ENCODE measurements at regions not wholly inside any gene's neighbourhood (a gene's known extent, or its start where the extent isn't known, plus 50 kb on each side); places are given as distances from the start of the nearest gene placed in this dataset.
A peak's percentile ranks its signal among the peaks of the same experiment; 100 is the strongest.

DNA sequence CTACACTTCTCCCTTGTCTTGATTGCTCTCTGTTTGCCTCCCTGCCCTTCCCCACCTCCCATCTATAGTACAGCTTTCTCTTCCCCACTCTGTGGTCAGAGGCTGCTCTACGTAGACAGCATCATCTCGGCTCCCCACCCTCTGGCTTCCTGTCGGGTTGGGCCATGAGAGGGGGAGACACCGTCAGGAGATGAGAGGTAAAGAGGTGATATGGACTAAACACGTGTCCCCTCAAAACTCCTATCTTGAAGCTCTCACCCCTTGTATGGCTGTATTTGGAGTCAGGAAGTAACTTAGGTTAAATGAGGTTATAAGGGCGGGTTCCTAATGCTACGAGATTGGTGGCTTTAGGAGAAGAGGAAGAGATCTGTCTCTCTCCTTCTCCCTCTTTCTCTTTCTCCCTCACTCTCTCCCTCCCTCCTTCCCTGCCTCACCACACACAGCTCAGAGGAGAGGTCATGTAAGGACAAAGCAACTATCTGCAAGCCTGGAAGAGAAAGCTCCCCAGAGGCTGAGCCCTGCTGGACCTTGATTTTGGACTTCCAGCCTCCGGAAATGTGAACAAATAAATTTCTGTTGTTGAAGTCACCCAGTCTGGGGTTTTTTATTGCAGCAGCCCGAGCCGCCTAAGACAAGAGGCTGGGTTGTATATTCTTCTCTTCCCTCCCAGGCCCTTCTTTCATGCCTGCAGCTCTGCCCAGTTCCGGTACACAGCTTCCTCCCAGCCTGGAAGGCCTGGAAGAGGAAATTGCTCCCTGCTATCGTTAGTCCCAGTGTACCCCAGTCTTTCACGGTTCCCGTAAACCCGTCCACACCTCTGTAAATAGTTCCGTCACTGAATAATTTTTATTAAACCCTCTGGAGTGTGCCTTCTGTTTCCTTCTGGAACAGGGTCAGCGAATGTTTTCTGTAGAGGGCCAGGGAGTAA lies 138.0 kb downstream of the AKAIN1 start:
- peak overlapping the region; percentile 70 for H3K27ac Mint-ChIP-seq (ENCODE audit: unreplicated experiment)
- no peaks in the 10 kb centered on the region for H3K36me3 Mint-ChIP-seq (ENCODE audit: low read depth)
- H3K27me3 Mint-ChIP-seq (ENCODE audit: low read depth), result no peaks in the 10 kb centered on the region
- peaks cover 4% of the 10 kb centered on the region for H3K4me1 Mint-ChIP-seq
- no peaks in the 10 kb centered on the region for H3K9me3 Mint-ChIP-seq
- DNase-seq (ENCODE audit: low read depth, low spot score), result no peak
- H3K4me3 Mint-ChIP-seq, result no peak overlapping the region
- TF ChIP-seq, protein P1, sequence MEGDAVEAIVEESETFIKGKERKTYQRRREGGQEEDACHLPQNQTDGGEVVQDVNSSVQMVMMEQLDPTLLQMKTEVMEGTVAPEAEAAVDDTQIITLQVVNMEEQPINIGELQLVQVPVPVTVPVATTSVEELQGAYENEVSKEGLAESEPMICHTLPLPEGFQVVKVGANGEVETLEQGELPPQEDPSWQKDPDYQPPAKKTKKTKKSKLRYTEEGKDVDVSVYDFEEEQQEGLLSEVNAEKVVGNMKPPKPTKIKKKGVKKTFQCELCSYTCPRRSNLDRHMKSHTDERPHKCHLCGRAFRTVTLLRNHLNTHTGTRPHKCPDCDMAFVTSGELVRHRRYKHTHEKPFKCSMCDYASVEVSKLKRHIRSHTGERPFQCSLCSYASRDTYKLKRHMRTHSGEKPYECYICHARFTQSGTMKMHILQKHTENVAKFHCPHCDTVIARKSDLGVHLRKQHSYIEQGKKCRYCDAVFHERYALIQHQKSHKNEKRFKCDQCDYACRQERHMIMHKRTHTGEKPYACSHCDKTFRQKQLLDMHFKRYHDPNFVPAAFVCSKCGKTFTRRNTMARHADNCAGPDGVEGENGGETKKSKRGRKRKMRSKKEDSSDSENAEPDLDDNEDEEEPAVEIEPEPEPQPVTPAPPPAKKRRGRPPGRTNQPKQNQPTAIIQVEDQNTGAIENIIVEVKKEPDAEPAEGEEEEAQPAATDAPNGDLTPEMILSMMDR (conservative IDR thresholded peaks at IDR 0.05), result no peak

DNA sequence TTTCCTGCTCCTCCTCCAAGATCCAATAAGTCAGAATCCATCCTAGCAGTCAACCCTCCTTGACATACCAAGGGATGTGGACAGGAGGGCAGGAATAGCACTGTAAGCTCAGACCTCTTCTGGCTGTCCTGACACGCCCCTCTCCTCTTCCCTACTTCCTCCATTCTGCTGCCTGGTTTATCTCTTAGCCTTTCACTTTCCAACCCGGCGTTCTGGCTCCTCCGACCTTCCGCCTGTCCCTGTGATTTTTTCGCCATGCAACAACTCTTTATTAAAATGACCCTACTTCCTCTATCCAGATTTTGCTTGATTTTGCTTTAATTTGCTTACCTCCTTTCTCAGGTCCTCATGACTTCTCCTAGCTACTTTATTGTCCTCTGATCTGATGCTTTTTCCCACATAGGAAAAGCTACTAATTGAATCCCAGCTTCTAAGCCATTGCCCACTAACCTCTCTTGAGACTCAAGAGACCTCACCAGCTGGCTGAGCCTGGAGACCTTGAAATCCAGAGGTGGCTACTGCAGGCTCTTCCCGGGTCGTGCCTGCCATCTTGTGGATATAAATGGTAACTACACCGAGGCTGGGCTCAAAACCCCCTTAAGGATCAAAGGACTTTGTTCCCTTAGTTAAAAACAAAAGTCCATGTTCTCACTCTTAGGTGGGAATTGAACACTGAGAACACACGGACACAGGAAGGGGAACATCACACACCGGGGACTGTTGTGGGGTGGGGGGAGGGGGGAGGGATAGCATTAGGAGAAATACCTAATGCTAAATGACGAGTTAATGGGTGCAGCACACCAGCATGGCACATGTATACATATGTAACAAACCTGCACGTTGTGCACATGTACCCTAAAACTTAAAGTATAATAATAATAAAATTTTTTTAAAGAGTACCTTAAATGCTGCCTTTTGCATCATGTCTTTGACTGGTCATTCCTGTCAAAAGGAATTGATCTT lies 139.4 kb downstream of the AKAIN1 start:
- TF ChIP-seq, protein P1 (conservative IDR thresholded peaks at IDR 0.05), result peak; percentile 88
- no peaks in the 10 kb centered on the region for H3K9me3 Mint-ChIP-seq
- no peak overlapping the region for H3K27ac Mint-ChIP-seq (ENCODE audit: unreplicated experiment)

DNA sequence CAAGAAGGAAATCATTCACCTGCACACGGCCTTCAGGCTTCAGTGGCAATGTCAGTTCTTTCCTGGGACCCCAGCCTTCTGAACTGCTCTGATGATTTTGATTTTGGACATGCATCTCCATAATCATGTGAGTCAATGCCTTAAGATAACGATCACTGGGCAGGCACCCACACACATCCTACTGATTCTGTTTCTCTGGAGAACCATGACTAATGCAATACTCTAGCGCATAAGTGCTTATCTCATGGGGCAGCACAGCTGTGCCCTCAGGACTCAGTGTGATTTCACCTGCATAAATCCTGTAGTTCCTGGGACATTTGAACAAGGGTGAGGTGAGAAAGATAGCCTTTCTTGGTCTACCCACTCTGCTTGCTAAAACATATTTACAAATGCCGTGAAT lies 144.6 kb downstream of the AKAIN1 start:
- peaks cover 1% of the 10 kb centered on the region for H3K4me1 Mint-ChIP-seq
- peaks cover 5% of the 10 kb centered on the region for H3K9me3 Mint-ChIP-seq
- no peak overlapping the region for H3K4me3 Mint-ChIP-seq
- DNase-seq (ENCODE audit: low read depth, low spot score), result no peak
- H3K36me3 Mint-ChIP-seq (ENCODE audit: low read depth), result no peaks in the 10 kb centered on the region
- H3K27me3 Mint-ChIP-seq (ENCODE audit: low read depth), result no peaks in the 10 kb centered on the region
- no peak overlapping the region for H3K27ac Mint-ChIP-seq (ENCODE audit: unreplicated experiment)
- TF ChIP-seq, protein P1 (conservative IDR thresholded peaks at IDR 0.05), result no peak

More for the DNA sequence above, 139.4 kb downstream of the AKAIN1 start:
- Mint-ChIP-seq H3K27me3 (ENCODE audit: low read depth) (no peaks in the 10 kb centered on the region), H3K4me3 (no peak overlapping the region), H3K36me3 (ENCODE audit: low read depth) (no peaks in the 10 kb centered on the region), H3K4me1 (peaks cover 4% of the 10 kb centered on the region)
- peak; percentile 71 for DNase-seq (ENCODE audit: low read depth, low spot score)

DNA sequence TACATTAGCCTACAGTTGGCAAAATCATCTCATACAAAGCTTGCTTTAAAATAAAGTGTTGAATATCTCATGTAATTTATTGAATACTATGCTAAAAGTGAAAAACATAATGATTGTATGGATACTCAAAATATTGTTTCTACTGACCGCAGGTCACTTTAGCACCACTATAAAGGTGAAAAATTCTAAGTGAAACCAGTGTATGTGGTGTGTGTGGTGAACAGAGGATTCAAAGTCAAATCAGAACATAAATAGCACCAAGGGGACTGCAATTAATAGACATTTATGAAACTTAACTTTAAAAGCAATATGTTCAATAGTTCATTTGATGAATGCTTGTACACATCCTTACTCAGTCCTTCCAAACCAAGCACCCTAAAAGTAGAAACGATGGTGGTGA lies 145.8 kb downstream of the AKAIN1 start:
- Mint-ChIP-seq H3K4me1 (no peaks in the 10 kb centered on the region), H3K27me3 (ENCODE audit: low read depth) (no peaks in the 10 kb centered on the region), H3K4me3 (no peak overlapping the region), H3K27ac (ENCODE audit: unreplicated experiment) (no peak overlapping the region), H3K36me3 (ENCODE audit: low read depth) (no peaks in the 10 kb centered on the region), H3K9me3 (peaks cover 8% of the 10 kb centered on the region)
- DNase-seq (ENCODE audit: low read depth, low spot score), result no peak
- TF ChIP-seq, protein P1 (conservative IDR thresholded peaks at IDR 0.05), result no peak

DNA sequence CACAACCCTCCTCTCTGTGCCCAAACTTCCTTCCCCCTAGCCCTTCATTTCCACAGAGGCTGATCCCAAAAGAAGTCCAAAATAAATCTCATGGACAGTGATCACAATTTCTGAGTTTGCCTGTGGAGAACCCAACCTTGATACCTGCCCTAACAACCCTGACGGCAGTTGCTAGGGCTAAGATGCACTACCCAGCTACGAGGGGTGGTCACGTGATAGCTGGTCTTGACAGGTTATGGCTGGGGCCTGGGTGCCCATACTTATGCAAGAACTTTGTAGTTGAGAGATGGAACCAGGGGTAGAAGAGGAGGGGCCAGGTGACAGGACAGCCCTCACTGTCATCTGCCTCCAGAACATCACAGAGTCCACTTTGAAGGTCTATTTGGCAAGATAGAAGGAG lies 147.9 kb downstream of the AKAIN1 start:
- H3K27ac Mint-ChIP-seq (ENCODE audit: unreplicated experiment), result no peak overlapping the region

More for the DNA sequence above, 147.9 kb downstream of the AKAIN1 start:
- DNase-seq (ENCODE audit: low read depth, low spot score), result no peak
- peaks cover 8% of the 10 kb centered on the region for H3K9me3 Mint-ChIP-seq
- H3K4me1 Mint-ChIP-seq, result no peaks in the 10 kb centered on the region
- no peak overlapping the region for H3K4me3 Mint-ChIP-seq
- H3K27me3 Mint-ChIP-seq (ENCODE audit: low read depth), result no peaks in the 10 kb centered on the region
- no peaks in the 10 kb centered on the region for H3K36me3 Mint-ChIP-seq (ENCODE audit: low read depth)
- TF ChIP-seq, protein P1 (conservative IDR thresholded peaks at IDR 0.05), result no peak
